ENCODE measurements at regions not wholly inside any gene's neighbourhood (a gene's known extent, or its start where the extent isn't known, plus 50 kb on each side); places are given as distances from the start of the nearest gene placed in this dataset.

DNA sequence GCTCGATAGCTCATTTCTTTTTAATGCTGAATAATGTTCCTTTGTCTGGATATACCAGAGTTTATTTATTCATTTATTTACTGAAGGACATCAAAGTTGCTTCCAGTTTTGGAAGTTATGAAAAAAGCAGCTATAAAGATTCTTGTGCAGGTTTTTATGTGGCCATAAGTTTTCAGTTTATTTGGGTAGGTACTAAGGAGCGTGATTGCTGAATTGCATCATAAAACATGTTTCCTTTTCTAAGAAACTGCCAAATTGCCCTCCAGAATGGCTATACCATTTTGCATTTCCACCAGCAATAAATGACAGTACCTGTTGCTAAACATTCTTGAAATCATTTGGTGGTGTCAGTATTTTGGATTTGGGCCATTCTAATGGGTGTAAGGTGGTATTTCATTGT is 1067.7 kb upstream of the SPRY2 start:
- peaks cover 0 to 9% (median 3%) of the 10 kb centered on the region in 7 donors for H3K9me3 Mint-ChIP-seq
- Histone ChIP-seq H3K9me3 (replicated peaks in 1 of 2; ENCODE audit: control insufficient read depth in 1 of 2, insufficient read depth in 1 of 2, low read length in 2 of 2) (peaks cover 0 to 7% of the 10 kb centered on the region in 2 donors), H3K27ac (ENCODE audit: low read depth in 1 of 2, low read length in 2 of 2) (no peak overlapping the region), H3K9ac (ENCODE audit: insufficient read depth, low read length, poor library complexity, severe bottlenecking) (no peak overlapping the region), H3K27me3 (ENCODE audit: control insufficient read depth in 2 of 2, insufficient read depth in 2 of 2, low read length in 2 of 2) (no peaks in the 10 kb centered on the region), H3K79me2 (ENCODE audit: insufficient read depth, low read length) (no peaks in the 10 kb centered on the region), H3K4me3 (replicated peaks in 1 of 3; ENCODE audit: low read depth in 2 of 3, low read length in 3 of 3) (no peak overlapping the region), H3K36me3 (replicated peaks in 1 of 2; ENCODE audit: control insufficient read depth in 1 of 2, insufficient read depth in 2 of 2, low read length in 2 of 2) (no peaks in the 10 kb centered on the region), H2AFZ (ENCODE audit: insufficient read depth, low read depth, low read length, poor library complexity, severe bottlenecking) (no peak overlapping the region), H3K4me1 (ENCODE audit: control insufficient read depth in 1 of 2, insufficient read depth in 2 of 2, low read length in 2 of 2) (no peaks in the 10 kb centered on the region), H4K20me1 (ENCODE audit: insufficient read depth, low read length) (no peaks in the 10 kb centered on the region), H3K4me2 (replicated peaks; ENCODE audit: extremely low read depth, low read length, poor library complexity, severe bottlenecking) (no peak overlapping the region)
- intact Hi-C loops (cut with micrococcal nuclease): no loop called here
- TF ChIP-seq, protein P1, sequence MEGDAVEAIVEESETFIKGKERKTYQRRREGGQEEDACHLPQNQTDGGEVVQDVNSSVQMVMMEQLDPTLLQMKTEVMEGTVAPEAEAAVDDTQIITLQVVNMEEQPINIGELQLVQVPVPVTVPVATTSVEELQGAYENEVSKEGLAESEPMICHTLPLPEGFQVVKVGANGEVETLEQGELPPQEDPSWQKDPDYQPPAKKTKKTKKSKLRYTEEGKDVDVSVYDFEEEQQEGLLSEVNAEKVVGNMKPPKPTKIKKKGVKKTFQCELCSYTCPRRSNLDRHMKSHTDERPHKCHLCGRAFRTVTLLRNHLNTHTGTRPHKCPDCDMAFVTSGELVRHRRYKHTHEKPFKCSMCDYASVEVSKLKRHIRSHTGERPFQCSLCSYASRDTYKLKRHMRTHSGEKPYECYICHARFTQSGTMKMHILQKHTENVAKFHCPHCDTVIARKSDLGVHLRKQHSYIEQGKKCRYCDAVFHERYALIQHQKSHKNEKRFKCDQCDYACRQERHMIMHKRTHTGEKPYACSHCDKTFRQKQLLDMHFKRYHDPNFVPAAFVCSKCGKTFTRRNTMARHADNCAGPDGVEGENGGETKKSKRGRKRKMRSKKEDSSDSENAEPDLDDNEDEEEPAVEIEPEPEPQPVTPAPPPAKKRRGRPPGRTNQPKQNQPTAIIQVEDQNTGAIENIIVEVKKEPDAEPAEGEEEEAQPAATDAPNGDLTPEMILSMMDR (IDR thresholded peaks at IDR 0.05): no peak
- no peaks in the 10 kb centered on the region for H3K4me1 Mint-ChIP-seq
- H3K27ac Mint-ChIP-seq: no peak overlapping the region
- H3K36me3 Mint-ChIP-seq: no peaks in the 10 kb centered on the region
- H3K4me3 Mint-ChIP-seq: no peak overlapping the region
- DNase-seq: no peak
- H3K27me3 Mint-ChIP-seq (ENCODE audit: low read depth in 3 of 3): peaks cover 0 to 1% (median 0%) of the 10 kb centered on the region in 3 donors
- no CpG with 5 or more reads among the region's 2 CpGs for WGBS (ENCODE audit: insufficient coverage)

DNA sequence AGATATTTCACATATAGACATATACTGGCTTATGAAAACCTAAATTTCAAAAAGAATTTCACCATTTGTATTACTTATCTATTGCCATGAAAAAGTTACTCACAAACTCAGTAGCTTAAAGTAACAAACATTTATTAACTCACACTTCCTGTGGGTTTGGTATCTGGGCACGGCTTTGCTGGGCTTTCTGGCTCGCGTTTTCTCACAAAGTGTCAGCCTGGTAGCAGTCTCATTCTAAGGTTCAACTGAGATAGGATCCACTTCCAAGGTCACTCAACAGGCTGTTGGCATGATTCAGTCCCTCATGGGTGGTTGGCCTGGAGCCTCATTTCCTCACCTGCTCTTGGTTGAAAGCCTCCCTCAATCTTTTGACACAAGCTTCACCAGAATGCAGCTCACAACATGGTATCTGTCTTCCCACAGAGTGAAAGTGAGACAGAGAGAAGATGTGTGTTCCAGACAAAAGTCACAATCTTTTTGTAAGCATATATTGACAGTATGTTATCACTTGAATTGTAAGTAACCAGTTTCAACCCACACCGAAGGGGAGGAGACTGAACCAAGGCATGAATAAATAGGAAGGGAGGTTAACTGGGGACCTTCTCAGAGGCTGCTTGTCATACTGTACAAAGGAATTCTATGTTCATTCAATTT is 1065.8 kb upstream of the SPRY2 start:
- no peak overlapping the region for H3K4me2 ChIP-seq (replicated peaks; ENCODE audit: extremely low read depth, low read length, poor library complexity, severe bottlenecking)
- no peak overlapping the region for H3K9ac ChIP-seq (ENCODE audit: insufficient read depth, low read length, poor library complexity, severe bottlenecking)
- no peaks in the 10 kb centered on the region for H3K36me3 Mint-ChIP-seq
- intact Hi-C loops (cut with micrococcal nuclease): no loop called here
- TF ChIP-seq, protein P1 (IDR thresholded peaks at IDR 0.05): no peak
- H2AFZ ChIP-seq (ENCODE audit: insufficient read depth, low read depth, low read length, poor library complexity, severe bottlenecking): no peak overlapping the region
- H3K9me3 Mint-ChIP-seq: peaks cover 0 to 9% (median 5%) of the 10 kb centered on the region in 7 donors
- H3K27me3 ChIP-seq (ENCODE audit: control insufficient read depth in 2 of 2, insufficient read depth in 2 of 2, low read length in 2 of 2): no peaks in the 10 kb centered on the region
- H3K4me1 Mint-ChIP-seq: no peaks in the 10 kb centered on the region
- no peak overlapping the region for H3K27ac ChIP-seq (ENCODE audit: low read depth in 1 of 2, low read length in 2 of 2)
- no peaks in the 10 kb centered on the region for H3K79me2 ChIP-seq (ENCODE audit: insufficient read depth, low read length)
- H3K9me3 ChIP-seq (replicated peaks in 1 of 2; ENCODE audit: control insufficient read depth in 1 of 2, insufficient read depth in 1 of 2, low read length in 2 of 2): peaks cover 0 to 3% of the 10 kb centered on the region in 2 donors
- H3K27ac Mint-ChIP-seq: peak overlapping the region in 1 of 7 donors; percentile 20
- no peak for DNase-seq
- H3K4me3 ChIP-seq (replicated peaks in 1 of 3; ENCODE audit: low read depth in 2 of 3, low read length in 3 of 3): no peak overlapping the region
- H3K36me3 ChIP-seq (replicated peaks in 1 of 2; ENCODE audit: control insufficient read depth in 1 of 2, insufficient read depth in 2 of 2, low read length in 2 of 2): no peaks in the 10 kb centered on the region
- 79% methylated on average over 3 of the region's 4 CpGs for WGBS (ENCODE audit: insufficient coverage)
- no peak overlapping the region for H3K4me3 Mint-ChIP-seq
- no peaks in the 10 kb centered on the region for H3K4me1 ChIP-seq (ENCODE audit: control insufficient read depth in 1 of 2, insufficient read depth in 2 of 2, low read length in 2 of 2)
- H3K27me3 Mint-ChIP-seq (ENCODE audit: low read depth in 3 of 3): peaks cover 0 to 1% (median 0%) of the 10 kb centered on the region in 3 donors
- no peaks in the 10 kb centered on the region for H4K20me1 ChIP-seq (ENCODE audit: insufficient read depth, low read length)

Measured in CD14-positive monocyte (primary cell).